H1 (cell line): ENCODE measurements at regions not wholly inside any gene's neighbourhood (a gene's known extent, or its start where the extent isn't known, plus 50 kb on each side); places are given as distances from the start of the nearest gene placed in this dataset.

Source experiments
- CEBPB ChIP-seq: IDR thresholded peaks from 2 replicates; pipeline ENCODE4 v1.6.1; 2012; ENCODE audit warnings: low read depth, low read length
- EZH2 ChIP-seq: fragments of 200-600 bp; sonication (generic); IDR thresholded peaks from 2 replicates; pipeline ENCODE4 v1.7.1; 2012; ENCODE audit warnings: low read depth, mild to moderate bottlenecking, moderate library complexity, low read length, inconsistent platforms; ENCODE audit not compliant: severe bottlenecking
- HDAC2 ChIP-seq, 2 experiments: fragments of 300-600 bp in 1 of 2; sonication (generic) in 1 of 2; IDR thresholded peaks; 2 replicates each; pipeline ENCODE4 v1.6.1; 2011 to 2012; ENCODE audit warnings: low read depth in 2 of 2, low read length in 2 of 2, mild to moderate bottlenecking in 2 of 2, moderate library complexity in 2 of 2, borderline replicate concordance in 1 of 2, inconsistent platforms in 1 of 2
- NRF1 ChIP-seq: IDR thresholded peaks from 2 replicates; pipeline ENCODE4 v1.6.1; 2011; ENCODE audit warnings: mild to moderate bottlenecking, low read depth, low read length, improper control_type of control experiment
- TAF1 ChIP-seq: IDR thresholded peaks from 2 replicates; pipeline ENCODE4 v1.6.1; 2011; ENCODE audit warnings: mild to moderate bottlenecking, low read depth, low read length
- TBP ChIP-seq: IDR thresholded peaks from 2 replicates; pipeline ENCODE4 v1.6.1; 2011; ENCODE audit warnings: low read depth, low read length, improper control_type of control experiment
- YY1 ChIP-seq: IDR thresholded peaks from 2 replicates; pipeline ENCODE4 v1.6.1; 2011; ENCODE audit warnings: low read depth, mild to moderate bottlenecking, low read length
- TF ChIP-seq, protein P1 (sequence below): IDR thresholded peaks from 2 replicates; pipeline ENCODE4 v1.6.1; 2012; ENCODE audit warnings: inconsistent platforms

DNA sequence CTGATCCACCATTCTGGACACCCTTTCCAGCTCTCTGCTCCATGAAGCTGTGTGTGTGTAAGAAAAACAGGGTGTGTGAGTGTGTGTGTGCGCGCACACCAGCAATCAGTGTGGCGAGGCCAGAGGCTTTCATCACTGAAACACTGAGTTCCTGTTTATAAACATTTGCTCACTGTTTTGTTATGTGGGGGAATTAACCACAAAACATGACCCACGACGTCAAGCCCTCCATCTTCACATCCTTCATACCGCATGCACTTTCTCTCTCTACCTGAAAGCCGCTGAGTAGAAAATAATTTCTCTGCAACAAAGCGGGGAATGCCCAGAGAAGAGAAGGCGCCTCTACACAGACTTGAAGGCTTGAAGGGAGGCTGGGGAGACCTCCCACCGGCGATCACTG lies 148.9 kb upstream of the IRF2BP2 start:
- TF ChIP-seq HDAC2 (IDR thresholded peaks at IDR 0.05; ENCODE audit: borderline replicate concordance in 1 of 2, low read depth in 2 of 2, low read length in 2 of 2) (no peak), TBP (no peak), TAF1 (no peak), YY1 (no peak), EZH2 (no peak), CEBPB (no peak), NRF1 (no peak)
- TF ChIP-seq, protein P1, sequence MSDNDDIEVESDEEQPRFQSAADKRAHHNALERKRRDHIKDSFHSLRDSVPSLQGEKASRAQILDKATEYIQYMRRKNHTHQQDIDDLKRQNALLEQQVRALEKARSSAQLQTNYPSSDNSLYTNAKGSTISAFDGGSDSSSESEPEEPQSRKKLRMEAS: no peak
